HG03108 (cell line): ENCODE measurements at regions not wholly inside any gene's neighbourhood (a gene's known extent, or its start where the extent isn't known, plus 50 kb on each side); places are given as distances from the start of the nearest gene placed in this dataset.

Experiments
- ATAC-seq: cut with Tn5 transposase; IDR thresholded peaks from one replicate; pipeline ENCODE4 v1.9.1; 2021; ENCODE audit warnings: moderate library complexity; ENCODE audit not compliant: unreplicated experiment

- ATAC-seq, result no peak
Observed at GRCh38 chr4:144302704-144303536, 162.4 kb upstream of the GYPA start.

- no peak for ATAC-seq
Observed at GRCh38 chr4:144304025-144304424, 163.5 kb upstream of the GYPA start.

- no peak for ATAC-seq
Observed at GRCh38 chr4:144310535-144310934, 170.0 kb upstream of the GYPA start.

GRCh38 chr4:144313370-144313769 lies 172.9 kb upstream of the GYPA start:
- no peak for ATAC-seq

GRCh38 chr4:144316869-144317268 lies 176.4 kb upstream of the GYPA start:
- ATAC-seq, result no peak

GRCh38 chr4:144318797-144319196 lies 178.3 kb upstream of the GYPA start:
- ATAC-seq, result no peak

- no peak for ATAC-seq
Observed at GRCh38 chr4:144336633-144337032, 196.1 kb upstream of the GYPA start.

- peak; percentile 75 for ATAC-seq
Observed at GRCh38 chr4:144338148-144338547, 197.6 kb upstream of the GYPA start.

GRCh38 chr4:144338834-144339233 lies 198.3 kb upstream of the GYPA start:
- ATAC-seq, result no peak

- ATAC-seq, result no peak
Observed at GRCh38 chr4:144340931-144341330, 200.4 kb upstream of the GYPA start.

- no peak for ATAC-seq
Observed at GRCh38 chr4:144342949-144343760, 202.6 kb upstream of the GYPA start.

GRCh38 chr4:144347121-144347520 lies 206.6 kb upstream of the GYPA start:
- ATAC-seq, result no peak

- no peak for ATAC-seq
Observed at GRCh38 chr4:144350706-144351105, 210.2 kb upstream of the GYPA start.

- no peak for ATAC-seq
Observed at GRCh38 chr4:144351306-144351705, 210.8 kb upstream of the GYPA start.

- no peak for ATAC-seq
Observed at GRCh38 chr4:144353292-144353691, 212.8 kb upstream of the GYPA start.

- ATAC-seq, result peak; percentile 92
Observed at GRCh38 chr4:144355811-144356757, 215.6 kb upstream of the GYPA start.

- ATAC-seq, result no peak
Observed at GRCh38 chr4:144356941-144357381, 216.4 kb upstream of the GYPA start.

GRCh38 chr4:144357975-144358374 lies 217.5 kb upstream of the GYPA start:
- ATAC-seq, result no peak

GRCh38 chr4:144360146-144360793 lies 219.8 kb upstream of the GYPA start:
- no peak for ATAC-seq

GRCh38 chr4:144362366-144362765 lies 221.8 kb upstream of the GYPA start:
- no peak for ATAC-seq
